ENCODE measurements at regions not wholly inside any gene's neighbourhood (a gene's known extent, or its start where the extent isn't known, plus 50 kb on each side); places are given as distances from the start of the nearest gene placed in this dataset.

DNA sequence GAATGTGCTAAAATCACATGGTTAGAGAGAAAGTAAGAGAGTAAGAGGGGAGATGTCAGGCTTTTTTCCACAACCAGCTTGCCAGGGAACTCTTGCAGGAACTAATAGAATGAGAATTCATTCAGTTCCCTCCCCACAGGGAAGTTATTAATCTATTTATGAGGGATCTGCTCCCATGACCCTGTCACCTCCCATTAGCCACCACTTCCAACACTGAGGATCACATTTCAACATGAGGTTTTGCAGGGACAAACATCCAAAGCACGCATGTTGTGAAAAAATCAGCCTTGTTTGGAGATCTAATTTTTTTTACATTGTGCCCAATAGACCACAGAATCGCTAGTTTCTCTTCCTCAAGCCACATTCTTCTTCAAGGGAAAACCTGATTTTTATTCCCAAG lies 904.0 kb downstream of the TBL1XR1 start:
- TF ChIP-seq, protein P1, sequence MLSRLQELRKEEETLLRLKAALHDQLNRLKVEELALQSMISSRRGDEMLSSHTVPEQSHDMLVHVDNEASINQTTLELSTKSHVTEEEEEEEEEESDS (CRISPR knock-in tag; IDR thresholded peaks at IDR 0.05), result no peak
- TF ChIP-seq FOXJ3 (CRISPR knock-in tag; IDR thresholded peaks at IDR 0.05) (no peak), PURB (CRISPR knock-in tag; IDR thresholded peaks at IDR 0.05; ENCODE audit: low read depth) (no peak), RAD21 (CRISPR knock-in tag; conservative IDR thresholded peaks at IDR 0.05 in 1 of 2, IDR thresholded peaks at IDR 0.05 in 1 of 2) (no peak), EGR1 (conservative IDR thresholded peaks at IDR 0.05) (no peak), CEBPB (tag; IDR thresholded peaks at IDR 0.05) (no peak), BRF1 (IDR thresholded peaks at IDR 0.05; ENCODE audit: borderline replicate concordance, extremely low read depth, insufficient read length) (no peak)
- TF ChIP-seq, protein P2, sequence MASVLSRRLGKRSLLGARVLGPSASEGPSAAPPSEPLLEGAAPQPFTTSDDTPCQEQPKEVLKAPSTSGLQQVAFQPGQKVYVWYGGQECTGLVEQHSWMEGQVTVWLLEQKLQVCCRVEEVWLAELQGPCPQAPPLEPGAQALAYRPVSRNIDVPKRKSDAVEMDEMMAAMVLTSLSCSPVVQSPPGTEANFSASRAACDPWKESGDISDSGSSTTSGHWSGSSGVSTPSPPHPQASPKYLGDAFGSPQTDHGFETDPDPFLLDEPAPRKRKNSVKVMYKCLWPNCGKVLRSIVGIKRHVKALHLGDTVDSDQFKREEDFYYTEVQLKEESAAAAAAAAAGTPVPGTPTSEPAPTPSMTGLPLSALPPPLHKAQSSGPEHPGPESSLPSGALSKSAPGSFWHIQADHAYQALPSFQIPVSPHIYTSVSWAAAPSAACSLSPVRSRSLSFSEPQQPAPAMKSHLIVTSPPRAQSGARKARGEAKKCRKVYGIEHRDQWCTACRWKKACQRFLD (CRISPR knock-in tag; IDR thresholded peaks at IDR 0.05), result no peak

Data from K562 (cell line).